DOHH2 (cell line): ENCODE measurements at regions not wholly inside any gene's neighbourhood (a gene's known extent, or its start where the extent isn't known, plus 50 kb on each side); places are given as distances from the start of the nearest gene placed in this dataset.

Source experiments
- CTCF ChIP-seq: fragments of 200-600 bp; sonication (generic); IDR thresholded peaks from one replicate; pipeline ENCODE4 v1.5.1; 2014; ENCODE audit warnings: antibody characterized with exemption, mild to moderate bottlenecking, low read depth, low read length; ENCODE audit not compliant: poor library complexity, severe bottlenecking
- EZH2phosphoT487 ChIP-seq: fragments of 200-600 bp; sonication (generic); IDR thresholded peaks from 2 replicates; pipeline ENCODE4 v1.6.1; 2017; ENCODE audit warnings: borderline replicate concordance, mild to moderate bottlenecking, antibody characterized with exemption, low read length, moderate library complexity, mixed read lengths

GRCh38 chr10:44035474-44036197 lies 349.3 kb downstream of the CXCL12 start:
- no peak for TF ChIP-seq CTCF
- no peak for TF ChIP-seq EZH2phosphoT487
